ENCODE measurements at regions not wholly inside any gene's neighbourhood (a gene's known extent, or its start where the extent isn't known, plus 50 kb on each side); places are given as distances from the start of the nearest gene placed in this dataset.
"Not testable (repeated sequence)": the region's sequence is repeated elsewhere in the genome, so short reads cannot be mapped to it uniquely, and the experiment has no call there.

- H3K9me3 Mint-ChIP-seq (ENCODE audit: unreplicated experiment): no peaks in the 10 kb centered on the region
- Histone ChIP-seq H3K27me3 (ENCODE audit: insufficient read depth, low read length) (no peaks in the 10 kb centered on the region), H3K4me3 (ENCODE audit: insufficient read depth, low read depth, low read length) (peak overlapping the region; percentile 50), H3K36me3 (ENCODE audit: insufficient read depth, low read length) (no peaks in the 10 kb centered on the region), H3K79me2 (ENCODE audit: insufficient read depth, low read length) (no peaks in the 10 kb centered on the region), H4K20me1 (ENCODE audit: insufficient read depth, low read length) (no peaks in the 10 kb centered on the region), H3K9me3 (ENCODE audit: insufficient read depth, low read depth, low read length) (no peaks in the 10 kb centered on the region), H3K27ac (ENCODE audit: low read depth, low read length) (no peak overlapping the region), H3K4me1 (ENCODE audit: insufficient read depth, low read length) (no peaks in the 10 kb centered on the region), H3K9ac (ENCODE audit: low read length) (peak overlapping the region; percentile 41), H3K4me2 (ENCODE audit: low read length) (peak overlapping the region; percentile 88), H2AFZ (ENCODE audit: low read depth, low read length) (peak overlapping the region; percentile 92)
- H3K27me3 Mint-ChIP-seq (ENCODE audit: low read depth, unreplicated experiment): peaks cover 7% of the 10 kb centered on the region
- H3K4me3 Mint-ChIP-seq (ENCODE audit: unreplicated experiment): peak overlapping the region; percentile 13
- H3K36me3 Mint-ChIP-seq (ENCODE audit: low read depth, unreplicated experiment): no peaks in the 10 kb centered on the region
- H3K27ac Mint-ChIP-seq (ENCODE audit: unreplicated experiment): no peak overlapping the region
- no peak for TF ChIP-seq EZH2 (IDR thresholded peaks at IDR 0.05; ENCODE audit: insufficient read depth, low read length)
- TF ChIP-seq CTCF (IDR thresholded peaks at IDR 0.05; ENCODE audit: insufficient read depth, low read depth, low read length): peak; percentile 89
- FAIRE-seq (no peak), DNase-seq (ENCODE audit: low read depth) (peak; percentile 48)
- H3K4me1 Mint-ChIP-seq (ENCODE audit: low read depth, unreplicated experiment): no peaks in the 10 kb centered on the region
Measured at GRCh38 chr15:84142888-84143337, 92.7 kb upstream of the GOLGA6L4 start.

- FAIRE-seq (no peak), DNase-seq (ENCODE audit: low read depth) (no peak)
- Histone ChIP-seq H3K4me1 (ENCODE audit: insufficient read depth, low read length) (no peaks in the 10 kb centered on the region), H3K4me2 (ENCODE audit: low read length) (no peak overlapping the region), H3K36me3 (ENCODE audit: insufficient read depth, low read length) (no peaks in the 10 kb centered on the region), H3K9me3 (ENCODE audit: insufficient read depth, low read depth, low read length) (no peaks in the 10 kb centered on the region), H3K9ac (ENCODE audit: low read length) (no peak overlapping the region), H4K20me1 (ENCODE audit: insufficient read depth, low read length) (no peaks in the 10 kb centered on the region), H3K27ac (ENCODE audit: low read depth, low read length) (no peak overlapping the region), H2AFZ (ENCODE audit: low read depth, low read length) (no peak overlapping the region), H3K79me2 (ENCODE audit: insufficient read depth, low read length) (no peaks in the 10 kb centered on the region), H3K27me3 (ENCODE audit: insufficient read depth, low read length) (no peaks in the 10 kb centered on the region), H3K4me3 (ENCODE audit: insufficient read depth, low read depth, low read length) (no peak overlapping the region)
- Mint-ChIP-seq H3K4me1 (ENCODE audit: low read depth, unreplicated experiment) (no peaks in the 10 kb centered on the region), H3K27me3 (ENCODE audit: low read depth, unreplicated experiment) (peaks cover 7% of the 10 kb centered on the region), H3K36me3 (ENCODE audit: low read depth, unreplicated experiment) (no peaks in the 10 kb centered on the region), H3K9me3 (ENCODE audit: unreplicated experiment) (no peaks in the 10 kb centered on the region), H3K27ac (ENCODE audit: unreplicated experiment) (no peak overlapping the region), H3K4me3 (ENCODE audit: unreplicated experiment) (no peak overlapping the region)
- TF ChIP-seq CTCF (IDR thresholded peaks at IDR 0.05; ENCODE audit: insufficient read depth, low read depth, low read length) (no peak), EZH2 (IDR thresholded peaks at IDR 0.05; ENCODE audit: insufficient read depth, low read length) (no peak)
Measured at GRCh38 chr15:84143753-84144314, 91.7 kb upstream of the GOLGA6L4 start.

GRCh38 chr15:84144946-84145345, 90.6 kb upstream of the GOLGA6L4 start:
- H3K9me3 Mint-ChIP-seq (ENCODE audit: unreplicated experiment); H3K36me3 Mint-ChIP-seq (ENCODE audit: low read depth, unreplicated experiment); H3K4me1 Mint-ChIP-seq (ENCODE audit: low read depth, unreplicated experiment); H3K27me3 Mint-ChIP-seq (ENCODE audit: low read depth, unreplicated experiment); H3K27me3 ChIP-seq (ENCODE audit: insufficient read depth, low read length); FAIRE-seq; H3K79me2 ChIP-seq (ENCODE audit: insufficient read depth, low read length); H2AFZ ChIP-seq (ENCODE audit: low read depth, low read length); H4K20me1 ChIP-seq (ENCODE audit: insufficient read depth, low read length); H3K27ac ChIP-seq (ENCODE audit: low read depth, low read length); H3K36me3 ChIP-seq (ENCODE audit: insufficient read depth, low read length); H3K4me2 ChIP-seq (ENCODE audit: low read length); DNase-seq (ENCODE audit: low read depth); H3K4me3 ChIP-seq (ENCODE audit: insufficient read depth, low read depth, low read length); H3K27ac Mint-ChIP-seq (ENCODE audit: unreplicated experiment); H3K4me1 ChIP-seq (ENCODE audit: insufficient read depth, low read length); H3K4me3 Mint-ChIP-seq (ENCODE audit: unreplicated experiment); H3K9ac ChIP-seq (ENCODE audit: low read length); H3K9me3 ChIP-seq (ENCODE audit: insufficient read depth, low read depth, low read length): not testable (repeated sequence)

- not testable (repeated sequence) for H3K4me1 Mint-ChIP-seq (ENCODE audit: low read depth, unreplicated experiment); H3K4me3 Mint-ChIP-seq (ENCODE audit: unreplicated experiment); H3K27me3 Mint-ChIP-seq (ENCODE audit: low read depth, unreplicated experiment); H3K27me3 ChIP-seq (ENCODE audit: insufficient read depth, low read length); H3K9me3 ChIP-seq (ENCODE audit: insufficient read depth, low read depth, low read length); H3K4me3 ChIP-seq (ENCODE audit: insufficient read depth, low read depth, low read length); H3K27ac Mint-ChIP-seq (ENCODE audit: unreplicated experiment); H3K79me2 ChIP-seq (ENCODE audit: insufficient read depth, low read length); H3K9ac ChIP-seq (ENCODE audit: low read length); H4K20me1 ChIP-seq (ENCODE audit: insufficient read depth, low read length); H3K4me1 ChIP-seq (ENCODE audit: insufficient read depth, low read length); H2AFZ ChIP-seq (ENCODE audit: low read depth, low read length); H3K27ac ChIP-seq (ENCODE audit: low read depth, low read length); H3K4me2 ChIP-seq (ENCODE audit: low read length); DNase-seq (ENCODE audit: low read depth); H3K9me3 Mint-ChIP-seq (ENCODE audit: unreplicated experiment); H3K36me3 ChIP-seq (ENCODE audit: insufficient read depth, low read length); FAIRE-seq; H3K36me3 Mint-ChIP-seq (ENCODE audit: low read depth, unreplicated experiment)
Measured at GRCh38 chr15:84146299-84146698, 89.3 kb upstream of the GOLGA6L4 start.

GRCh38 chr15:84147307-84147706, 88.3 kb upstream of the GOLGA6L4 start:
- not testable (repeated sequence) for H3K27me3 ChIP-seq (ENCODE audit: insufficient read depth, low read length); H3K9me3 Mint-ChIP-seq (ENCODE audit: unreplicated experiment); H3K79me2 ChIP-seq (ENCODE audit: insufficient read depth, low read length); H3K27me3 Mint-ChIP-seq (ENCODE audit: low read depth, unreplicated experiment); H3K27ac ChIP-seq (ENCODE audit: low read depth, low read length); FAIRE-seq; H3K27ac Mint-ChIP-seq (ENCODE audit: unreplicated experiment); H3K36me3 Mint-ChIP-seq (ENCODE audit: low read depth, unreplicated experiment); H3K4me3 Mint-ChIP-seq (ENCODE audit: unreplicated experiment); H3K4me3 ChIP-seq (ENCODE audit: insufficient read depth, low read depth, low read length); H3K4me1 Mint-ChIP-seq (ENCODE audit: low read depth, unreplicated experiment); H3K4me2 ChIP-seq (ENCODE audit: low read length); H3K4me1 ChIP-seq (ENCODE audit: insufficient read depth, low read length); H3K9ac ChIP-seq (ENCODE audit: low read length); DNase-seq (ENCODE audit: low read depth); H3K36me3 ChIP-seq (ENCODE audit: insufficient read depth, low read length); H4K20me1 ChIP-seq (ENCODE audit: insufficient read depth, low read length); H3K9me3 ChIP-seq (ENCODE audit: insufficient read depth, low read depth, low read length); H2AFZ ChIP-seq (ENCODE audit: low read depth, low read length)

Measured in astrocyte (in vitro differentiated cells and primary cell).